IPS DF 19.7 (cell line): ENCODE measurements at regions not wholly inside any gene's neighbourhood (a gene's known extent, or its start where the extent isn't known, plus 50 kb on each side); places are given as distances from the start of the nearest gene placed in this dataset.

ENCODE experiments used
- DNase-seq: peaks from one replicate; pipeline ENCODE4 v3.0.0-alpha.2; 2013; ENCODE audit warnings: low read depth, low spot score

DNA sequence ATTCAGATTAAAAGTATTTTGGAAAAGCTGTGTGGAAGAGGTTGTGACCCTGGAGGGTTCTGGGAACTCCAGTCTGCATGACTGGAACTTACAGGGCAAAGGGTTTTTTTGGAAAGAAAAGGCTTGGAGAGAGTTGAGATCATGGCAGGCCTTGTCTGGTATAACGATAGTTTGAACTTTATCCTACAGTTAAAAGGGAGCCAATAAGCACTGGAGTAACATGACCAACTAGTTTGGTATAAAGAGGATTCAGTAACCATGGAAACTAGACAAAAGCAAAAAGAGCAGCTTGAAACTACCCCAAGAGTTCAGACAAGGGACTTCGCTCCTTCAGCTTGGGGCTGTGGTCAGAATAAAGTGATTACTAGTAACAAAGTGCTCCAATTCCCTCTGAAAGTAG is 151.2 kb upstream of the TMCO5A start:
- DNase-seq = no peak

DNA sequence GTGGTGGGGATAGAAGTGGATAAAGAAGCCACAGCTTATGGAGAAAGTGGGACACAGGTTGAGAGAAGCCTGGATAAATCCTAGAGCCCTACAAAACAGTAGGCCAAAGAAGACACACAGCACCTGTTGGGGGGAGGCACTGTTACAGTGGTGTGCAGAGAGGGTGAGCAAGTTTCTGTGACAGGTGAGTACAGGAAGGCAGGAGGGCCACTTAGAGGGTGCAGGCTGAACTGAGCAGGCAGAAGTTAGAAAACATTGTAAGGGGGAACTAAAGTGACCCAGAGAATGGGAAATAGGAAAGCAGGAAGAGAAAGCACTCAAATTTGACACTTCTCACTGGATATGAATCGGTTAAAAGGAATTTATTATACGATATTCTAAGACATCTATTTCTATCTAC is 146.1 kb upstream of the TMCO5A start:
- DNase-seq = no peak

DNA sequence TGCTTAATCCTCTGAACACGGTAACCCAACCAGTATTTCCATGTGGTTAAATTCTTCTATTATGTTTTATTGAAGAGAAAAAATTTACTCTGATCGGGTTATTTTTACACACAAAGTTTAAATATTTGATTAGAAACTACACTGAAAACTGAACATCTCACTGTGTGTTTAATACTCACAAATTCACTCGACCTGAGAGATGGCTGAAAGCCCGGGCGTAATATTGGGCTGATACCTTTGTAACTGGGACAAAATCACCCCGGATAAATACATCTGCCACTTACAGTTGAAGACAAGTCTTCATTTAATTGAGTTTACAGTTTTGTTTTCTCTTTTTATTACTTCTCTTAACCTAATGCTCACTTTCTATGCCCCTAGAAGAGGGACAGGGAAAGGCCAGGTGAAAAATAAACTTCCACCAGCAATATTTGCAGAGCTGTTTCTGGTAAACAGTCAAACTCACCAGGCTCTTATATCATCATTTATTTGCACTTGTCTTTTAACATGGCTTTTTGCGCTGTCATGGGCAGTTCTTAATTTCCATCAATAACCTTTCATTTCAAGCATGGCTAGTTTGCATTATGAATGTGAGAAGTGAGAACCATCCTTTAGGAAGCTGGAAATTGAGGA is 145.6 kb upstream of the TMCO5A start:
- DNase-seq = no peak

DNA sequence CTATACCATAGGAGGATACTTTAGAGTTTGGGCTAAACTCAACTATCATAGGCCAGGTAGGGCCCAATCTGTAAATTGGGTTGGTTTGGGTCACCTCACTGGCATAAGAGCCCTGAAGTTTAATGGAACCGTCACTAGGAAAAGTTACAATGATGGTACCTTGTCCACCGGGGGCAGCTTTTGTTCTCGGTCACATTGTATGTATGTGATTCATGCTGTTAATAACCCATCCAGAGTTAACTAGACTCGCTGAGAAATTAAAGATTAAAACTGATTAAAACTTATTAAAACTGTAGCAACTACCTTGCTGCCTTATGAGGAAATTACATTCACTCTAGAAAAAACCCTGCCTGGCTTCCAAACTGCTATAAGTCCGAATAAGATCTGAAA is 145.0 kb upstream of the TMCO5A start:
- DNase-seq = no peak

DNA sequence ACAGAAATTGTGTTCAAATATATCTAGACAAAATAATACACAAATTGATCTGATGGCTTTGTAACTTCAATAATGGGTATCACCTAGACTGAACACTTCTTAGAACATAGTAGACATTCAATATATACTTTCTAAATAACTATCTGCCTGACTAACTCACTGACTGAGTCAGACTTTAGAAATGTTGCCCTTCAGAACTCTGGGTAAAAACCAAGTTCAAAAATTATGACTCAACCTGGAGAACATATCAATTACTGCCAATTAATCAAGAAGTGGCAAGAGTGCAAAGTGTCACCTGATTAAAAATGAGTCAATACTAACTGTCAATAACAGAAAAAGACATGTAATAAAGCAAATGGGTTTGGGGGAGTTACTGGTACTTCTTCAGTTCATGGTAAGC is 144.6 kb upstream of the TMCO5A start:
- no peak for DNase-seq

DNA sequence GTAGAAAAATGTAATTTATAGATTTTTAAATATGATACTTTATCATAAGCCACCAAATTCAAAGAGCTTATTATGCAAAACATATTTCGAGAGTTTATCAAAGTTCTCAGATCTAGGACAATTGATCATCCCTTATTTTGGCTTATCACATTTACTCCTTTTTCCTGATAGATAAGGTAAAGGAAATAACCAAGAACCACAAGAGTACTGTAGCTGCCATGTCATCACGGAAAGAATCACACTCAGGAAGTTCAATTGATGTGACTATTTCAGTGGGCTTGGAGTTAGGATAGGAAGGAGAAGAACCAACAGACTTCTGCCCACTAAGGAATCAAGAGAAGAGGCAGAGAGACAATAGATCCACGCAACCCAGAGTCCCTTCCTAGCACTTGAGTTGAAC is 142.7 kb upstream of the TMCO5A start:
- no peak for DNase-seq

DNA sequence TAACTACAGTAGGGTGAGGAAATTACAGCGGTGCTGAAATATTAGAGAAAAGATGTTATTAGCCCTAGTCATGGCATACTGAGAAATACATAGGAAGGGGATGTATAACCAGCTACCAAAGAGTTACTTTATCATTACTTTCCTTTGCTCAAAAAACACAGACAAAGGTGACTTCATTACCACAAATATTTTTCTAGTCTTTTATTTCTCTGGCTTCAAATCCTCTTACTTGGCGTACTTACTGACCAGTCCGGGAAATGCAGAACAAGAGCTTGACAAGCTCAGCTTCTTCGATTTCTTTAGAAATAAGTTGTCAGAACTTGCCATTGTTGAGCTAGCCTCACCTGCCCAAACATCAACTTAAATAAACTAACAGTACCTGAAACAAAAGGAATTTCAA is 142.1 kb upstream of the TMCO5A start:
- no peak for DNase-seq

DNA sequence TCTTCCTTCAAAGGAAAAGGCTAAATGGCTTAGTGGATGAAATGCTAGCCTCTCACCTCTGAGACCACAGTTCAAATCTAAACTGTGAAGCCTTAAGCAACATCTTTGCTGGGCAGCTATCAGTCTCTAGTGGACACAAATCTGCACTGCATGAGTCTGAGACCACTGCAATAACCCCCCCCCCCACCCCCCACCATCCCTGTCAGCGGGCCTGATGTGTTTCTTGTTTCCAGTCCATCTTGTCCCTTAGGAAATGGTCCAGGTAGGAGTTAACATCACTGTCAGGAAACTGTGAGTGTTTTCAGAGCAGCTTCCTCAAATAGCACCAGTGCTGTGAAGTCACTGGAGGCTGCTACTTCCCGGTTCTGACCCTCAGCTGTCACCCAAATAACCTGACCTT is 140.6 kb upstream of the TMCO5A start:
- no peak for DNase-seq

DNA sequence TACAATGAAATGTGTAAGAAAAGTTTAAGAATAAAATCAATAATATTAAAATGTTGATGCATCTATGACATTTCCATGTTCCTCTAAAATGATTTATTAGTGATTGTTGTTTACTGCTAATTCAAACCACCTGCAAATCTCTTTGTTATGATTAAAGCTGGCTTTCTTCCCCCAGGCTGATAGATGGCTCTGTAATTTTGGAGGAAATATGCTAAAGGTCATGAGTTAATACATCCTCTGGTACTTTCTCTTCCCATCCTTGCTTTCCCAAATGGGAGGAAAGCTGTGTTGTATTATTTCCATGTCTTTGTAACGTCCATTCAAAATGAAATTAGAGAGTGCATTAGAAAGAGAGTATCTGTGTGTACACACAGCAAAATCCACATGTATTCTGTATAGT is 139.5 kb upstream of the TMCO5A start:
- DNase-seq = no peak

DNA sequence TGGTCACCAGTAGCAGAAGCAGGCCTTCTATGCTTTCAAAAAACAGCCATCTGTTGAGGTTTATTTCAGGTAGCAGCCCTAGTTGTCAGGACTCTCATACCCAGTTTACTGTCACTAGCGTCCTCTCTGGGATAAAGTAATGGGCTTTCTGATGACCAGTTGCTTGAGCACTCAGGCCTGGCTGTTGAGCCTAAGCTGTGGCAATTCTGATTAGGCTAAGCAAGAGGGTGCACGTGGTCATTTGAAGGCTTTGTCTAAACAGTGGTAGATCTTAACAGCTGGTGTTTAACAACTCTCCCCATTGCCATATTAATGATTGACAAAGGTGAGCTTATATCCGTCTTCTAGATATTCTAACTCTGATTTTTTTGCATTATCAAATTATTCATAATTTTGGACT is 132.9 kb upstream of the TMCO5A start:
- no peak for DNase-seq

DNA sequence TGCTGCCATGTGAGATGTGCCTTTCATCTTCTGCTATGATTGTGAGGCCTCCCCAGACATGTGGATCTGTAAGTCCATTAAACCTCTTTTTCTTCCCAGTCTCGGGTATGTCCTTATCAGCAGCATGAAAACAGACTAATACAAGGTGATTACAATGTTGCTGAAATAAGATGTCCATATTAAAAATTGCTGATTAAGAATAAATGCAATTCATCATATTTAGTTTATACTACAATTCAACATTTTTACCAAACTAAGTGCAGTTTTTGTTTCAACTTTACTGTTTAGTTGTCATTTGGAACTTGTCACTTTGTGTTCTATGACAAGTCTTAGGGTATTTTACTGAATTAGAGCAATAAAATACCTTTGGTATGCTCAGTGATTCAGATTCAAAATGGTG is 127.6 kb upstream of the TMCO5A start:
- DNase-seq = no peak

DNA sequence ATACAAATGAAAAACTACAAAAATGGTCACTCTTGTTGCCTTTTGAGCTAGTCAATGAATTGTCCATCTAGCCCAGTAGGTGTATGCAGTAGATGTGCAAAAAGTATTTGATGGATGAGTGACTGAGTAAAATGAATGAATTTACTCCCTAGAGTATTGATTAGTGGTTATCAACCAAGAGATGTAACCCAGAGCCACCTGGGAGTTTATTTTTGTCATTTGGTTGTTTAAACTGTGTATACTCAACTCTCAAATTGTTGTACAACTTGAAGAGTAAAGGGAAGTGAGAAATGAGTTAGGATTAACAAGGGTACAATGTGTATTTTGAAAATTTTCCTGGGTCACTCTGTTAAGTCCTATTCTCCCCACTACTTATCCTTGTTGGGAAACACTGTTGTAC is 124.1 kb upstream of the TMCO5A start:
- no peak for DNase-seq

DNA sequence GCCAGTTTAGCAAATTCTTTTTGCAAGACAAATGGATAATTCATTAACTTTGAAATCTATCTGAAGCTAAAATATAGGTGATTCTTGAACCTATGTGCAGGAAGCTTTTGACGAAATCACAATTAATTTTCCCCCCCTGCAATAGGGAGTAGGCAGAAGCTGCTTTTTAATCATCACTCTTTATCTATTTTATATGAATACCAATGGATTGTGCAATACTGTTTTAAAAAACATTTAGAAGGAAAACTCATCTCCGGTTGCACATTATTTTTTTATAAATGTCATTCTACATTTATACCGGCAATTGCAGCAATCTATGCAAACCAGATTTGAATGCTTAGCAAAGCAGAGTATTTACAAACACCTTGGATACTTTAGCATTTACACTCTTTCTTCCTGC is 121.1 kb upstream of the TMCO5A start:
- DNase-seq = no peak

DNA sequence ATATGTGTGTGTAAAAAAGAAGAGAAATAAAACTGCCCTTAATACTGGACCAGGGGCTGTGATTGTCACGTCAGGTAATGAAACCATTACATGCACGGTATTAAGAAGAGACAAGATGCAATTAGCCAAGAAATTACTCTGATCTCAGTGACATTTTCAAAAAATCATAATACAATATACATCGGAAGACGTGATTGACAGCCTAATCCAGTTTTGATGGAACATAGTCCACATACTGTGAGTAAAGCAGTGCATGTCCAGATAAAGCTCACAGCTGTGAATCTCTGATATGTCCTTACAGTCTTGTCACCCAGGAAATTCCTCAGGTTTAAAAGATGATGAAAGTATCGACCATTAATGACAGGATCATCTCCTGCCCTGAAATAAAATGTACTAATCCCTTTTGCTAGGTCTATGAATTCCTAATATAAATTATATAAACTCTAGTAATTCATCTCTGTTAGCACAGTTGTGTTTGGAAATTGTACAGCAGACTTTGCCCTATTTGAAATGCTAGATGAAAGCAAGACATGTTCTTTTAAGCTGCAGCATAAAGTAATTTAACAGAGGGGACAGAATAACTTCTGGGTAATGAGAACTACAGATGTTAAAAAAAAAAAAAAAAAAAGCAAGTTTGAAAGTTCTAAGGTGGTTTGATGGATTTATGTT is 119.5 kb upstream of the TMCO5A start:
- DNase-seq = no peak

DNA sequence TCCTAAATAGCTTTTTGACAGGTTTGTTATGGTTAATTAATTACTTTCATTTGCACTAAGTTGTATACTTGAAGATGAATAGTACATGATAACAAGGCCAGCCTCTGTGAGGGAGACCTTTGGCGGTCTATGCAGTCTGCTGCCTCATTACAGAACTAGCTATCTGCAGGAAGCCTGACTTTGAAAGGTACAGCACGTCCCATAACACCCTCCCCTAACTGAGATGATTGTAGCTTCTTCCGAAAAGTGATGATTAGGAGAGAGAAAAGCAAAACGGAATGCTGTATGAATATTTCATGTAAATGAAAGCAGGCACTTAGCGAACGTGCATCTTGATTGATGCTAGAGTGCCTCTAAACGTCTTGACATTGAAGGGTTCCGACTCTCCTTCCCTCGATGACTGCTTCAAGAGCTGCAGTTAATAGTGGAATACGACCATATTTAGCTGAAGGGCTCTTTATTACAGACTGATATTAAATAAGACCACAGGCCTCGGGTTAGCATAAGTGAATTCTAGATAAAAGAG is 116.2 kb upstream of the TMCO5A start:
- DNase-seq = no peak

DNA sequence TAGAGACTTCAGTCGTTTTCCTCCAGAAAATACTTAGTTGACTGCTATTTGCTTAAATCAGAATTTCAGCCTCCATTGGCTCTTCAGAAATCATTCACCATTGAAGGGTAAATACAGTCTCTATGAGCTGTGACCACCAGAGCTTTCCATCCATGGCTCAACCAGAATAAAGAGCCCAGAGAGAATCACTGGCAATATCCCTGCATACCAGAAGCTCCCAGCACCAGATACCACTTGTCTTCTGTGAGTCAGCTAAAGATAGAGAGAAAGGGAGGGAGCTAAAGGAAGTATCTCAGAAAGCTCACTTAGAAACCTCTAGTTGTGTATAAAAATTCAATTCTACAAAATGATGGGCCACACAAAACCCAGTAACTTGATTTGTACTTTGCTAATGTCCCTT is 115.2 kb upstream of the TMCO5A start:
- no peak for DNase-seq

DNA sequence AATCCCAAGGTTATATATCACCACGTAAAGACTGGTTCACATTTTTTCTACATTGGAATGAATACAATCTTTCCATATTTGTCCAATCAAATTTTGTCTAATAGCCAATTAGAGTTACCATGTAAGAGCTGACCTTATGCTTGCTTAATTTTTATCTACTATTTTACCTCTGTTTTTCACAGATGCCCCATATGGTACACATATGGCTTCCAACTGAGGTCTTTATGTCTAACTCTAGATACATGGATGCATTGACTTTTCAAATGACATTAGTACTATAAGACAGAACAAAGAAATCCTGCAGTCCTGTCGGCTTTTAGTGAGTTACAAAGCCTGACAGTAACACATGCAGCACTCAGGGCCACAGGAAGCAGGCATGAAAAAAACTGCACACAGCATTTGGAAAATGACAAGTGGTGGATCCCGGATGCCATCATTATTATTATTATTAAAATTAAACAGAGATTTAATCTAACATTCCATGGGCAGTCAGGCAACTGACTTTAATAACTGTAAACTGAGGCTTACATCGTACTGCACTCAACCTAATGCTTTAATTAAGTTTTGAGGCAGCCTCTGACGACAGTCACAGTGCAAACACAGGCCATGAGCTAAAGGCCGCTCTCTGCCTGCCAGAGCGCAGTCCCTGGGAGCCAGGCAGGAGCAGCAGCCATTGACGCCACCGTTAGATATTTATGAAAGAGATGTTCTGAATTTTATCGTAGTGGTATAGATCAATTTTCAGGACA is 113.9 kb upstream of the TMCO5A start:
- DNase-seq = no peak

DNA sequence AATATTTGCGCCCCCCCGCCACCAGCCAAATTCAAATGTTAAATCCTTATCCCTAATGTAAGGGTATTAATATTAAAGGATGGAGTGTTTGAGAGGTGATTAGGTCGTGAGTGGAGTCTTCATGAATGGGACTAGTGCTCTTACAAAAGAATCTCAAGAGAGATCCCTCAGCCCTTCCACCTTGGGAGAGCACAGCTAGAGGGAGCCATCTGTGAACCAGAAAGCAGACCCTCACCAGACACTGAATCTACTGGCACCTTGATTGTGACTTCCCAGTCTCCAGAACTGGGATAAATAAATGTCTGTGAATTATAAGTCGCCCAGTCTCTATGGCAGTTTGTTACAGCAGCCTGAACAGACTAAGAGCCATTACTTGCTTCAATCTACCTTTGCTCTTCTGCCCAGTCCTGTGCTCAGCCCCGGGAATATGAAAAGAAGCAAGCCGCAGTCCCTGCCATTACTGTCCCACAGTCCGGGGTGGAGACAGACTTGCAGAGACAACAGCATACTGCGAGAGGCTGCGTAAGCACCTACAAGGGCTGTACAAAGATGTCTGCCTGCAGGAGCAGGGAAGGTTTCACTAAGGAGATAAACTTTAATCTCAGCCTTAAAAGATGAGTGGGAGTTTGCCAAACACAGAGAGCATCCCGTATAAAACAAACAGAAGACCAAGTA is 110.7 kb upstream of the TMCO5A start:
- no peak for DNase-seq

DNA sequence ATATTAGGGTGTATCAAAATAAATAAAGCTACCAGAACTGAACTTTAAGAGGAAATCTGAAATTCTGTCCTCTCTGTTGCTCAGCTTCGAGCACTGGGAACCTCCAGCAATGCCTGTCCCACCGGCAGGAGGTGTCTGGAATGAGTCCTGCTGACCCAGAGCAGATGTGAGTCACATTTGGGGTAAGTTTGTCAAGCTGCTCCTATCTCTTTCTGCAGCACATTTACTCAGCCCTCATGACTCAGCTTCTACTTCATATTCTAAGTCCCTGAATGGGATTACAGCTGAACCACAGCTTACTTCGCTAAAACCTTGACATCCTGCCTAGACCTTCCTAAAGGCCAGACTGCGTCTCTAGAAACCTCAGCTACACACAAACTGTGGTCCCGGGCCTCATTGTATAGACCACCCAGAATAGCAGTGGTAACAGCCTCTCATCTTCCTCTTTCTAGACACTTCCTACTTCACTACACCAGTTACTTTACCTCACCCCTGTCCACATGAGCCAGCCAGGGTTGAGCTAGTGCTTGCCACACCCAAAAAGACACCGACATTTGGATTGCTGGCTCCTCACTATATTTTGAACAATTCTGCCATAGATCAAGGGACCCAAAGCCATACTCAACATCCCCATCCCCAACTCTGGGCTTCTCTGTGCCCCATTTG is 109.6 kb upstream of the TMCO5A start:
- DNase-seq = no peak

DNA sequence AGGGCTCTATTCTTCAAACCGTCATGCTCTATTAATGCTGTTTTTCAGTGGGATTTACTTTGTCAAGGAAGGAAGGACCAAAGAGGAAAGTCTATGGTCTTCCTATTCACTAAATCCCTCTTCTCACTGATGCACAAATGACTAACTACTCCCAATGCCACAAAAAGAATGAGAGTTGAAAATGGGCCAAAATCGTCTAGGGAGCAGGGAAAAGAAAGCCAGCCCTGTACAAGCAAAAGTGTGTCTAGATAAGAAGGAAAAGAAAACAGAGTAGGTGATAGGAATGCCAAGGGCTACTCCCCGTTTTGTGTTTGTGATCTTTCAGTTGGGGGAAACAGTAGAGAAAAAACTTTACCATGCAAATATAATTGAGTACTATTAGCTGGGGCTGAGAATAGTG is 97.2 kb upstream of the TMCO5A start:
- DNase-seq = no peak

DNA sequence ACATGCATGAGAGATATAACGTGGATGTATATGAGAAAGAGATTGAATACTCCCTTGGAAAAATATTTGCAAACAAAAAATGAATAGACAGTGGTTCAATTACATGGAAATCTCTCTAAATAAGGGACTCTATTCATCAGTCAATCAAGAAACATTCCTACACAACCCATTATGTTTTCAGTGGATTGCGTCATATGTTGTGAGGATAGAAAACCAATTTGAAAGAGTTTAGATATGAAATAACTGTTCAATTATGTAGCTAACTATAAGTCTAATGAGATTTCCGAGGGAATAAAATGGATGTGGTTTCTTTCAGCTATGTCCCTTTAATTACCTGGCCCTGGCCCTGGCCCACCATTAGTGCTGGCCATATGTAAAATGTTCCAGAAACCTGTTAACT is 86.7 kb upstream of the TMCO5A start:
- no peak for DNase-seq

DNA sequence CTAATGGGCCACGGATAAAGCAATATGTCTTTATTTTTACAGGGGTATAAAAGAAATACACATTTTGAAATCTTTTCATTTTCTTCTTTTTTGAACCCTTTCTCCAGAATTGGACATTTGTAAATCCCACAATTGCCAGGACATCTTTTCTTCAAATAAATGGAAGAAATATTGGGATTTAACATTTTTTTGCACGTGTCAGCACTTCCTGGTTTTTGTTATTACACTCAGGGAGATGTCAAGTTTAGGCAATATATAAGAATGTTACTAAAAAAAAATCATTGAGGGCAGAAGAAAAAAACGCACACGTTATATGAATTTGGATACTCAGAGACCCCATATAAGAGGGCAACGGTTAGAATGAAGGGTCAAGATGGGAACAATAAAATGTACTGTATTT is 78.3 kb upstream of the TMCO5A start:
- no peak for DNase-seq
